ENCODE measurements at regions not wholly inside any gene's neighbourhood (a gene's known extent, or its start where the extent isn't known, plus 50 kb on each side); places are given as distances from the start of the nearest gene placed in this dataset.
"Not testable (repeated sequence)": the region's sequence is repeated elsewhere in the genome, so short reads cannot be mapped to it uniquely, and the experiment has no call there.

GRCh38 chr21:6556516-6556915 is 3964.9 kb upstream of the TPTE start:
- DNase-seq (ENCODE audit: low read depth in 3 of 3) = not testable (repeated sequence)

DNA sequence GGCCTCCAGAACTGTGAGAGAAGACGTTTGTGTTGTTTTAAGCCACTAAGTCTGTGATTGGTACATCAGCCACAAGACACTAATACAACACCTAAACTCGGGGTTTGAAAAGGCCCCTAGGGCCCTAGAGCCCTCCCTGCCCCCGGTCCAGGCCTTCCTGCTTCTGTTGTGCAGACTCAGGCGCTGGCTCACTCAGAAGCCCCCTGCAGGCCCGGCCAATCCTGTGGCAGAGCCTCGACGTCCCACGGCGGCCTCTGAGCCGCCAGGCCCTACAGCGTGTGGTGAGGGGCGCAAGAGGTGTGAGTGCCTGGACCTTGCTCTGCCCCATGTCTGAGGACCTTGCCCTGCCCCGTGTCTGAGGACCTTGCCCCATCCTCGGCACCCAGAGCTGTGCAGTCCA is 3964.0 kb upstream of the TPTE start:
- not testable (repeated sequence) for DNase-seq (ENCODE audit: low read depth in 3 of 3)

DNA sequence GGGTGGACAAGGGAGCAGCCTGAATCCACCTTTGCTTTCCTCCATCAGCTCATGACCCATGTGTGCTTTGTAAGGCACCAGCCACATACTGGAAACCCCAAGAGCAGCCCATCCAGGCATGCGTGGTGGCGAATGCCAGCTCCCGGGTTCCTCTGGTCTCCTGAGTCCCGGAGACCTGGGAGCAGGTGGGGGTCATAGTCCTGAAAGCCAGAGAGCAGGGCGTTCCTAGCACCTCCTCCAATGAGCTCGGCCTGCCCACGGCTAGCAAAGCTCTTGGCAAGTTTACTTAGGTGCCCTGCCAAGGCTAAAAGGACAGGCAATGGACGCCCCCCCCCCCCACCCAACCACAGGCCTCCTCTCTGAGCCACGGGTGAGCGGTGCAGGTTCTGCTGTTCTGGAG is 3960.2 kb upstream of the TPTE start:
- not testable (repeated sequence) for DNase-seq (ENCODE audit: low read depth in 3 of 3)

DNA sequence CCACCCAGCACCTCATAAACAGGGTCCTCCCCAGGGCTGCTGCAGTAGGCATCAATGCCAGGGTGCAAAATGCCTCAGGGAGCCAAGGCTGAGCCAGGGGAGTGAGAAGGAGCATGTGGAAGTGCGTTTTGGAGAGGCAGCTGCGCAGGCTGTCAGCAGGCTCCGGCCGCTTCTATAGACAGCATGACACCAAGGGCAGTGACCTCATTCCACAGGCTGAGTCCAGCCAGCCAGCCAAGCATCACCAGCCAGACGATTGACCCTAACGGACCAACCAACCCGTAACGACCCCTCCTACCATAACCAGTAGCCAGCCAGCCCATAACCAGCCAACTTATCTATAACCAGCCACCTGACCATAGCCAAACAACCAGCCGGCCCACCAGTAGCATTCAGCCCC is 3959.8 kb upstream of the TPTE start:
- DNase-seq (ENCODE audit: low read depth in 3 of 3) = not testable (repeated sequence)

DNA sequence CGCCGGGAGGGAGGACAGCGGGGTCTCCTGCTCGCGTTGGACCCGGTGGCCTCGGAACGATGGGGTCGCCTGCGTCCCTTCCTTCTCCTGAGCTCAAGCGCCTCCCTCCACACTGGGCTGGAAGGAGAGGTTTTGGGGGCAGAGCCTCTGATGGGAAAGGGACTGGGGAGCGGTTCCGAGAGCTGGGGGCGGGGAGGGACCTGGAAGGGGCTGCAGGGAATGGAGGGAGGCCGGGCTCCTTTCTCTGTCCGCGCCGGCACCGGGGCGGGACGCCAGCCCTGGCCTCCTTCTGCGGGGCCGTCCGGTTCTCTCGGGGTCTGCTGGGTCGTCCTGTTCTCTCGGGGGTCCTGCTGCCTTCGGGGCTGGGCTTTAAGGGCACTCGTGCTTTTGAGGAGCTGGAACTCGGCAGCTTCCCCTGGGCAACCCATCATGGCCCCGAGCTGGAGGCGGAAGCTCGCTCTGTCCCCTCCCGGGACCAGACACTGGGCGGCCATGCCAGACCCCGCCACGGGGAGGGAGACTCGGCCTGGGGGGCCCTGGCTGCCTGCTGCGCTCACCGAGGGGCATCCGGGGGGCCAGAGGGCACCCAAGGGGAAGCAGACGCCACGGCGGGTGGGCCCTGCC is 3956.7 kb upstream of the TPTE start:
- DNase-seq (ENCODE audit: low read depth in 3 of 3) = not testable (repeated sequence)

DNA sequence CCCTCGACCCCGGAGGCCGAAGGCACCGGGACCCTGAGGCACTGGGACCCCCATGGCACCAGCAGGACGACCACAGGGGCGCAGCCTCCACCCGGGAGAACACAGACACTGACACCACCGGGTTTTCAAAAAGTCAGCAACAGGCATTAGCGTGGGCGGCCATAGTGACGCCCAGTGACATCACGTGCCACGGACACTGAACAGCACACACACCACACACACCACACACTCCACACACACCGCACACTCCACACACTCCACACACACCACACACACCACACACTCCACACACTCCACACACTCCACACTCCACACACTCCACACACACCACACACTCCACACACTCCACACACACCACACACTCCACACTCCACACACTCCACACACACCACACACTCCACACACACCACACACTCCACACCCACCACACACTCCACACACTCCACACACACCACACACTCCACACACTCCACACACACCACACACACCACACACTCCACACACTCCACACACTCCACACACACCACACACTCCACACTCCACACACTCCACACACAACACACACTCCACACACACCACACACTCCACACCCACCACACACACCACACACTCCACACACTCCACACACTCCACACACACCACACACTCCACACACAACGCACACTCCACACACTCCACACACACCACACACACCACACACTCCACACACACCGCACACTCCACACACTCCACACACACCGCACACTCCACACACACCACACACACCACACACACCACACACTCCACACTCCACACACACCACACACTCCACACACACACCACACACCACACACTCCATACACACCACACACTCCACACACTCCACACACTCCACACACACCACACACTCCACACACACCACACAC is 3955.9 kb upstream of the TPTE start:
- DNase-seq (ENCODE audit: low read depth in 3 of 3) = peak in 2 of 3 donors; percentile 8 to 27

DNA sequence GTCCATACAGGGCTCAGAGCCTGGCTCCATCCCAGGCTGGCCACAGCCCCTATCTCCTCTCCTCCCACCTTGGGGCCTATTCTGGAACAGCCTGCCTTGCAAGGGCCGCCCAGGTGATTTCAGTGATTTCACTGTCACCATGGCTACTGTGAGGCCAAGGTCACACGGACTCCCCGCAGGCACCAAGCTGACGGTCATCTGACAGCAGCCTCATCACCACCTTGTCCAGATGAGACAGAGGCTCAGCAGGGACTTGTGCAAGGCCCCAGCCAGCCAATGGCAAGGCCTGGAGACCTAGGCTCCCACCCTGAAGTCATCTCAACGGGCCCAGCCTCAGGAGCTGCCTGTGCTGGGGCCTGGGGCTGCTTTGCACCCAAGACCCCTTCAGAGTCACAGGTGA is 3953.8 kb upstream of the TPTE start:
- DNase-seq (ENCODE audit: low read depth in 3 of 3) = not testable (repeated sequence)

DNA sequence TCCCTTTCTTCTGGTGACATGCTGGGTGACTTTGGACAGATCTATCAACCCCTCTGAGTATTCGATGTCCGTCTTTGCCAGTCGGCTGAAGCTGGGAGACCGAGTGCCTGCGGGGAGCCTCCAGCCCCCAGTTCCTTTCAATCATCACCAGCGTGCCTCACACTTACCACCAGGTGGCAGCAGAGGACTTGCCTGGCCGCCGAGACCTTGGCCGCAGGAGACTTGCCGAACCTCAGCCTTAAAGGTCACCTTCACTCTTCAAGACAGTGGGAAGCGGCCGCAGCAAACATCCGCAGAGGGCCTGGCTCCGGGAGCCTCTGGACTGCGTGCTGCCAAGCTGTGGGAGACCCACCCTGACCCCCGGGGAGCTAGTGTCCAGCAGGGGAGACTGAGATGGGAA is 3952.2 kb upstream of the TPTE start:
- DNase-seq (ENCODE audit: low read depth in 3 of 3) = not testable (repeated sequence)

DNA sequence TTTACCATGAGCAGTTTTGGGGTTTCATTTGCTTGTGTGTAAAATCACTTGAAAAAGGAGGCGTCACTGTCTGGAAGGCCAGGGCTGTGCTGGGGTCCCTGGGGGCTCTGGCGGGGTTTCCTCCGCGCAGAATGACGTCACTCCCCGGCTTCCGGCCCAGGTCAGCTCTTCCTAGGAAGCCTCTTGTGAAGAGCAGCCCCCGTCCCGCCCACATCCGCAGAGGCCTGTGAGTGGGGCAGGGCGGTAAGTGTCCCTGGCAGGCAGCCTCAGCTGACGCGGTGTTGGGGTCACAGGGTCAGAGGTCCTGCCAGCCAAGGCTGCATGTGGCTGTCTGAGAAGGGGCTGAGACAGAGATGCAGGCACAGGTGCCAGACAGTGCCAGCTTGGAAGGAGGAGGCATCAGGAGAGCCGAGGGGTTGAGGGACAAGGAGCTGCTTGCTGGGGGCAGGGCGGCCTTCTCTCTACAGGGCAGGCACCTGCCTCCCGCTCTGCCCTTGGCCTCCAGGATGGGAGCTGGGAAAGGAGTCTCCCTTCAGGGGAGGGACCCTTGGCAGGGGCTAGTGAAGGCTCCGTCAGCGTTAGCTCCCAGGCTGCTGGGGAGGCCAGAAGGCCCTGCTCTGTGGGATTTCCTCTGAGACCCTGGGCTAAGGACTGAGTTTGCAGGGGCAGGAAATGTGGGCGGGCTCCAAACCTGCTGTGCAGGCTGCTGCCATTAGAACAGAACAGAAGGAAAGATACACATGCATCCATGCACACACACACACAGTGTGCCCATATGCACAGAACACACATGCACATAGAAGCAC is 3951.6 kb upstream of the TPTE start:
- not testable (repeated sequence) for DNase-seq (ENCODE audit: low read depth in 3 of 3)

DNA sequence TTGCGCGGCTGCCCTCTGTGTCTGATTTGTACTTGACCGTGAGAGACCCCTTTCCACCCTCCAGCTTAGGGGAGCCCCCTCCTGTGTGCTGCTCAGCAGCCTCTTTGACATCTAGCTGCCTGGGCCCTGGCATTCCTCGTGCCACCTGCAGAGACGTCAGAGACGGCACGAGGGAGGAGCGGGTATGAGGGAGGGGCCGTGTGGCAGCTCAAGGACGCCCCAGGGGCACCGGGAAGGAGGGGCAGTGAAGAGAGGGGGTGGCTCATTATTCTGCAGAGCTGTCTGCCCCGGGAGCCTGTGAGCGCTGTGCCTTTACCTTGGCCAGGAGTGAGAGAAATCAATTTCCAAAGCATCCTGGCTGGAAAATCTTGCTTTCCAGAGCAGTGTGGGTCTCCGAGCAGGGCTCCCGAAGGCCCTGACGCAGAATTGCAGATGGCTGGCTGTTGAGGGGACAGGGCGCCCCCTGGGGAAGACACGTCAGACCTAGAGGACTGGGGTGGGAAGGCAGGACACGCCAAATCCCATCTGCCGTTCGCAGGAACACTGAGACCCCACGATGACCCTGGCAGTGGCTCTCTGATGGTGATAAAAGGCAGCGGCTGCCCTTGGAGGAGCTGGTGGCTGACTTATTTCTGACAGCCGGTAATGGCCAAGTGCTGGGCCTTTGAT is 3950.5 kb upstream of the TPTE start:
- DNase-seq (ENCODE audit: low read depth in 3 of 3) = not testable (repeated sequence)

GRCh38 chr21:6573576-6573975 is 3947.8 kb upstream of the TPTE start:
- DNase-seq (ENCODE audit: low read depth in 3 of 3) = not testable (repeated sequence)

DNA sequence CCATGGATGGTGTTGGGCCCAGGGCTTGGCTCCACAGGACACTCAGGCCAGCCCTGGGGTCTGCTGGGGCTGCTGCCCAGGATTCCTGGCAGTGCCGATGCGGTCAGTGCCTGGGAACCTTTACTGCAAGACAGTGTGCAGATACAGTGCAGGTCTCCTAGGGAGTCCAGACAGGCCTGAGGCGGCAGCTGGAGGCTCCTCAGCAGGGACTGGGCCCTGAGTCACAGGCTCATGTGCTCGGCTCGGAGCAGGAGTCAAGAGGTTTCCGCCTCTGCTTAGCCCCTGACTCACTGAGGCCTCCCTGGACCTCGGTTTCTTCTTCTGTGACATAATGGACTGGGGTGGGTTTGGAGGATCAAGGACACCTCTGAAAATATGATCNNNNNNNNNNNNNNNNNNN is 3941.6 kb upstream of the TPTE start:
- not testable (repeated sequence) for DNase-seq (ENCODE audit: low read depth in 3 of 3)

Measured in stimulated activated CD4-positive, alpha-beta T cell treated with anti-CD3 and anti-CD28 coated beads, TNF-alpha, amount 100 ng/mL, for 48 hours (primary cell).